Stomach smooth muscle (tissue), 2 donors: ENCODE measurements at regions not wholly inside any gene's neighbourhood (a gene's known extent, or its start where the extent isn't known, plus 50 kb on each side); places are given as distances from the start of the nearest gene placed in this dataset.

Experiments used
- H3K27ac ChIP-seq: one replicate; pipeline ENCODE4 v1.7.0; 2013; ENCODE audit warnings: mild to moderate bottlenecking, low read length, inconsistent platforms
- H3K27me3 ChIP-seq, 2 donors: one replicate each; pipeline ENCODE4 v1.7.0; 2013; ENCODE audit warnings: low read length in 2 of 2; ENCODE audit not compliant: insufficient read depth in 2 of 2, control insufficient read depth in 1 of 2
- H3K36me3 ChIP-seq, 2 donors: one replicate each; pipeline ENCODE4 v1.7.0; 2013; ENCODE audit warnings: low read length in 2 of 2; ENCODE audit not compliant: control insufficient read depth in 2 of 2, insufficient read depth in 2 of 2
- H3K4me1 ChIP-seq: one replicate; pipeline ENCODE4 v1.7.0; 2013; ENCODE audit warnings: low read length; ENCODE audit not compliant: control insufficient read depth, insufficient read depth
- H3K4me3 ChIP-seq, 2 donors: one replicate each; pipeline ENCODE4 v1.7.0; 2013; ENCODE audit warnings: low read length in 2 of 2
- H3K9ac ChIP-seq, 2 donors: one replicate each; pipeline ENCODE4 v1.7.0; 2013; ENCODE audit warnings: low read length in 2 of 2, mild to moderate bottlenecking in 1 of 2
- H3K9me3 ChIP-seq, 2 donors: one replicate each; pipeline ENCODE4 v1.7.0; 2013; ENCODE audit warnings: low read length in 2 of 2; ENCODE audit not compliant: control insufficient read depth in 2 of 2
- donor health status: healthy.
- donor health status: Pancreatic carcinoma.

DNA sequence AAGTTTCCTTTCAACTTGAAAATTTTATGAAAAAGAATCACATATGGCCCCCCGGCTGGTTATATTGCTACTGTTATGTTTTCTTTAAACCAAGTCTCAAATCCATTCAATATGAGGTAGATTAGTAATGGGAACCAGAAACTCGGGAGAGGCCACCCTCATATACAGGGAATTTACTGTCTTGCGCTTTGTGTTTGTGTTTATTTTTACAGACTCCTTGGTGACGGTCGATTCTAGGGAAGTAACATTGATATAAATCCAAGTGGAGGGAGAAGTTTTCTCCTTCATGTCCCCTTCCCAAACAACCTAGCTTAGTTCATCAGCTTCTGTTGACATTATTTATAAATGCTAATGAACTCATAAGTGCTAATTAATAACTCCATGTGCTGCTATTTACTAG lies 163.5 kb upstream of the LMO4 start:
- Histone ChIP-seq H3K4me1 (peaks cover 14% of the 10 kb centered on the region), H3K27ac (no peak overlapping the region), H3K36me3 (no peaks in the 10 kb centered on the region), H3K27me3 (no peaks in the 10 kb centered on the region), H3K4me3 (no peak overlapping the region), H3K9me3 (no peaks in the 10 kb centered on the region), H3K9ac (no peak overlapping the region)

DNA sequence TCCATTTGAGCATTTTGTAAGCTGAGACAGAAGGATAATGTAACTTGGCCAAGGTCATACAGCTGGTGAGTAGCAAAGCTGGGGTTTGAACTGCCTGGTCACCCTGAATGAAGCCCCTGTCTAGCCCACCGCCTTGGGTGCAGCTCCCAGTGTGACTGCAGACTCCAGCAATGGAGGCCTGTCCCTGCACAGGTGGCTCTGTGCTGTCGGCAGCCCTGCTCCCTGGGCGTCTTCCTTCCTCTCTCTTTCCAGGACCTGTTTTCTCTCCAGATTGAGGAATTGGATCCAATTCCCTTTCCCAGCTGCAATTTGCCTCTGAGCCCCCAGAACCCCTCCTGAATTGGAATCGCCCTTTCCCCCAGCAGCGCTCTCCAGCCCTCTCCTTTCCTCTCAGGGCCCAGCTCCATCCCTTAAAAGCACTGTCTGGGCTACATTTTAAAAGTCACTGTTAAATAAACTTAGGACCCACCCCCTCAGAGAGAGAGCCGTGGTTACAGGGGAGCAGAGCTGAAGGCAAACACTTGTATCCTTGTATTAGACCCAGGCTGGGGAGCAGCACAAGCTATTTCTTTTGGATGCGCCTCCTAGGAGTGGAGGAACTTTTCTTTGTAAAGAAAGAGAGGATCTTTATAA lies 161.4 kb upstream of the LMO4 start:
- Histone ChIP-seq H3K9ac (no peak overlapping the region), H3K27me3 (no peaks in the 10 kb centered on the region), H3K36me3 (no peaks in the 10 kb centered on the region), H3K27ac (no peak overlapping the region), H3K9me3 (no peaks in the 10 kb centered on the region), H3K4me1 (peaks cover 14% of the 10 kb centered on the region), H3K4me3 (no peak overlapping the region)

DNA sequence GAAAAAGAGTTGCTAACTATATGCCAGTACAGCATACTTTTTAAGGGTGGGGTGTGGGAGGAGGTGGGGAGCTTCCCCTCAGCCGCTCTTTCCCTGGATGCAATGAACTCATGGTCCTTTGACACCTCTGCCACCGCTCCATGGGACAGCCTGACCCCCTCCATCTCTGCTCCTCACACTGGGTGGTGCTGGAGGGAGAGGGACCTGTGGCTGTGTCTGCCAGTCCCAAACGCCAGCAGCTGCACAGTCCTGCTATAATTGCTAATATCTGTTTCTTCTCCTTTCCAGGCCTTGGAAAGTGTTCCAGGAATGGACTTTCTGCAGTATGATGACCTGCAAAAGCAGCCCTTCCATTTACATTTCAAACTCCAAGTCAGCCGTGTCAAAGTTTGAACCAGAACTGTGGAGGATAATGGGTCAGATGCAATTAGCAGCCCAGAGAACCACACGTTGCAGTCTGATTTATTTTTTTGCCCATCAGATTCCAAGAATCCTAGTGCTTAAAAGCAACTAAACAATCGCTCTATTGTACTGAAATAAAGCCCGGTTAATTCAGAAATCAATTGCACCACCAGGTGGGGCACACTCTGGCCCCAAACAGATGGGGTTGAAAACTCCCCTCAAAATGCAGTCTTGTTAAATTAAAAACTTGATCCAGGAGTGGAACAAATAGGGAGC lies 160.7 kb upstream of the LMO4 start:
- Histone ChIP-seq H3K36me3 (no peaks in the 10 kb centered on the region), H3K9me3 (no peaks in the 10 kb centered on the region), H3K4me3 (no peak overlapping the region), H3K27me3 (no peaks in the 10 kb centered on the region), H3K9ac (no peak overlapping the region), H3K4me1 (peaks cover 14% of the 10 kb centered on the region), H3K27ac (no peak overlapping the region)

DNA sequence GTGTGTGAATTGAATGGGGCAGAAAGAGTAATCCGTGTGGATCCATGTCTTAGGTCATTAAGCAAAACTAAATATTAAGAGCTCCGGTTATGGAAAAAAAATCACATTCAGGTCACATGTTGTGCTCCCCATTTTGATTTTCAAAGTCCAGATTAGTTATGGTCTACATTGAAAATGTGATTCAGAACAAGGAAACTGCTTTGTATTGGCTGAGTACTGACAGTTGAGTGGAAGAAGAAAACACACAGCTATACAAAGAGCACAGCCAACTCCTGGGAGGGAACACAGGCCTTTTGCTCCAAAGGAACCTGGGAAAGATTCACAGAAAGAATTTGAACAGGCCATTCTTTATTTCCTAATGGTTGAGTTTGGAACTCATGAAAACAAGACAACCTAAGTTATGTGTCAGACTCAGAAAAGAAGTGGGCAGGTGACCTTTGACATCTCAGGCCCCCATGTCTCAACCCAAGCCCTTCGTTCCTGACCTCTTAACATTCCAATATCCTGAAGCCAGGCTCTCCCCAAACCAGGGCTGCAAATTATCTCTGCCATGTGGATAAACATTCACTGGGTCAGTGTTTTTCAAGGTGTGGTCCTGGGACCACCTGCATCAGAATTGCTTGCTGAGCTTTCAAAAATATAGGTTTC lies 159.3 kb upstream of the LMO4 start:
- no peak overlapping the region for H3K4me3 ChIP-seq
- no peaks in the 10 kb centered on the region for H3K27me3 ChIP-seq
- H3K36me3 ChIP-seq: no peaks in the 10 kb centered on the region
- H3K9me3 ChIP-seq: no peaks in the 10 kb centered on the region
- H3K27ac ChIP-seq: no peak overlapping the region
- H3K9ac ChIP-seq: no peak overlapping the region
- peaks cover 14% of the 10 kb centered on the region for H3K4me1 ChIP-seq

DNA sequence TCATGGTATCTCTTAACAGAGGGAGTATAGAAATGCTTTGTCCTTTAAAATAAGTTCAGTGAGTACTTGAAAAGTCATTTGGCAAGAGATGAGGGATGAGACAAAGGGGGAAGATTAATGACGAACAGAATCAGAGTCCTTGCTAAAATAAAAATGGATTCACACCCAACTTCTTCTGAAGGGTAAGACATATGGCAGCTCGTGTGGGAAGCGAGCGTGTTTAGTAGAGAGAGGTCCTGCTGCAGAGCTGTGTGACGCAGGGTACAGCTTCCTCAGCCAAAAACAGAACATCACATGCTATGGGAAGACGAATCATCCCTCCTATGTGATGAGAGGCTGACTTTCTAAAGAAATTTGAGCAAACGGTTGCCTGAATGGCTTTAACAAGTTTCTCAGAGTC lies 158.5 kb upstream of the LMO4 start:
- Histone ChIP-seq H3K27me3 (no peaks in the 10 kb centered on the region), H3K27ac (no peak overlapping the region), H3K4me1 (peaks cover 14% of the 10 kb centered on the region), H3K9me3 (no peaks in the 10 kb centered on the region), H3K4me3 (no peak overlapping the region), H3K9ac (no peak overlapping the region), H3K36me3 (no peaks in the 10 kb centered on the region)

DNA sequence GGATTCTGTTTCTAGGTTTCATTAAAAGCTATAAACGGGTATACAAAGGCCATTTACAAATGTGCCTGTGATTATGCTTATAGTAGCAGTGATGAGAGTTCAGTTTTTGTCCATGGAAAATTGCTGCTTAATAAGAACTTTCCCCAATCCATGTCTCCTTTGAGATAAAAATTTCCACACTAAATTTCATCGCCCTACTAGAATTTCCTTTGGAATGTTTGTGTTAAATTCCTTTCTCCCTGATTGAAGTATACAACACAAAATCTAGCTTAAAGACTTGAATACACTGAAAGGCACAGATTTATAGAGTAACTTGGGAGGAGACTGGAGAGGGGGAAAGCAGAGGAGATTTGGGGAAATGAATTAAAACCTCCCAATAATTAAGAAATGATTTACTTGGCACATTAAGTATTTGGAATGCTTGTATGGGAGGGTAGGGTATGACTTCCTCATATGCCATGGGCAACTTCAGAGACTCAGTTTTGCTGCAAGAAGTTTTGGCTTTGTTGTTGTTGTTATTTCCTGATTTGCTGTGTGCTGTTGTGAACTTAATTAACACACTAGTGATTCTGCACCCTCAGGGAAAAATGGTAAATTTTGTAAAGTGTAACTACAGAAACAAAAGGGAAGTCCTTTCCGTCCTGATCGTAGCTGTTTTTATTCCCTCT lies 157.6 kb upstream of the LMO4 start:
- Histone ChIP-seq H3K9ac (no peak overlapping the region), H3K9me3 (no peaks in the 10 kb centered on the region), H3K27ac (no peak overlapping the region), H3K4me1 (peaks cover 8% of the 10 kb centered on the region), H3K4me3 (no peak overlapping the region), H3K36me3 (no peaks in the 10 kb centered on the region), H3K27me3 (no peaks in the 10 kb centered on the region)

DNA sequence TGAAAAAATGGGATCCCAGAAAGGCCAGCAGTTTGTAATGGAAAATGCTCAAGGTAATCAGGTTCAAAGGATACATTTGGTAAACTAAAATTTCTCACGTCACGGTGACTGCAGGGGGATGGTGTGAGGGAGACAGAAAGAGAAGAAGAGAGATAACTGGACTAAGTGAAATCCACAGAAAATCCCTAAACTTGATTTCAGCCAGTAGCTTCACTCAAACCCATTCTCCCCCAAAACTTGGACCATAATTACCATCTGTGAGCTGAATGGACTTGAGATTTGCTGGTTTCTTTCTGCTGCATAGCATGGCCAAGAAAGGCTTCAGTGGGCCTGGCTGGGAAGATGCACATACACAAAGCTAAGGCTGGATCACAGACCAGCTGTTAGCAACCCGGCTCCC lies 155.4 kb upstream of the LMO4 start:
- Histone ChIP-seq H3K27ac (no peak overlapping the region), H3K4me3 (no peak overlapping the region), H3K36me3 (no peaks in the 10 kb centered on the region), H3K9me3 (no peaks in the 10 kb centered on the region), H3K4me1 (peaks cover 3% of the 10 kb centered on the region), H3K27me3 (peaks cover 0 to 2% of the 10 kb centered on the region in 2 donors), H3K9ac (no peak overlapping the region)

DNA sequence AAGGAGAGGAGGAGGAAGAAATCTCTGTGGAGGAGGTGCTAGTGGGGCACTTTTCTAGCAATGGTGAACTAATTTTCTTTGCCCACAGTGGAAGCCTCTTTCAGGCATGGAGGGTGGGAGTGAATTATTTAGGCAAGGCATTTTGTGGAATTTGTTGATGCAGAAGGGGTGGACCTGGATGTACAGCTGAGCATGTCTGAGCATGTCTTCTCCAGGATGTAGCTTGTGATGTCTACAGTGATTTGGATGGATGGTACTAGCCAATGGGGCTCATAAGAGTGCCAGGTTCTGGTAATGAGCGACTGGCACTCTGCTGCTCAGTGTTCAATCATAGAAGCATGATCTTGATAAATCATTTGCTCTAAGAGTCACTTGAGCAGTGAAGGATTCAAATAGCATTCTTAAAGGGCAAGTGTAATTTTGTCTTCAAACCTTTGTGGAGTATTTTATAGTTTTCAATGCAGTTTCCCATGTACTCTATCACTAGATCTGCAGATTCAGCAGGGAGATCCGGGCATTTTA lies 153.9 kb upstream of the LMO4 start:
- Histone ChIP-seq H3K36me3 (no peaks in the 10 kb centered on the region), H3K4me3 (no peak overlapping the region), H3K9ac (no peak overlapping the region), H3K4me1 (no peaks in the 10 kb centered on the region), H3K27ac (no peak overlapping the region), H3K27me3 (peaks cover 0 to 2% of the 10 kb centered on the region in 2 donors), H3K9me3 (no peaks in the 10 kb centered on the region)

DNA sequence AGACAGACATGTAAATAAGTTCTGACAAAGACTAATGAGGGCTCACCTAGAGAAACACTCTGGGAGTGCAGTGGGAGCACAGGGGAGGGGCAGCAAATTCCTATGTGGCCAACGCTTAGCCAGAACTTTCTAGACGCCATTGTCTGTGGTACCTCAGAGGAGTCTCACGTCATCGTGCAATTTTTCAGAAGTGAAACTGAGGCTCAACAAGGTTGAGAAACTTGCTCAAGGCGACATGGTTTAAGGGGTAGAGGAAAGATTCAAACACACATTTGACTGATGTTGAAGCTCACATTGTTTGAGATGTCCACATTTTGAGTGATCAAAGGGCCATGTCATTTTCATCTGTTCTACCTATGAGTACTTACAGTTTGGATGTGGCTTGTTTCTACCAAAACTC lies 152.6 kb upstream of the LMO4 start:
- H3K27me3 ChIP-seq: peaks cover 0 to 2% of the 10 kb centered on the region in 2 donors
- H3K4me1 ChIP-seq: no peaks in the 10 kb centered on the region
- no peaks in the 10 kb centered on the region for H3K9me3 ChIP-seq
- H3K4me3 ChIP-seq: no peak overlapping the region
- H3K27ac ChIP-seq: no peak overlapping the region
- H3K36me3 ChIP-seq: no peaks in the 10 kb centered on the region
- H3K9ac ChIP-seq: no peak overlapping the region

DNA sequence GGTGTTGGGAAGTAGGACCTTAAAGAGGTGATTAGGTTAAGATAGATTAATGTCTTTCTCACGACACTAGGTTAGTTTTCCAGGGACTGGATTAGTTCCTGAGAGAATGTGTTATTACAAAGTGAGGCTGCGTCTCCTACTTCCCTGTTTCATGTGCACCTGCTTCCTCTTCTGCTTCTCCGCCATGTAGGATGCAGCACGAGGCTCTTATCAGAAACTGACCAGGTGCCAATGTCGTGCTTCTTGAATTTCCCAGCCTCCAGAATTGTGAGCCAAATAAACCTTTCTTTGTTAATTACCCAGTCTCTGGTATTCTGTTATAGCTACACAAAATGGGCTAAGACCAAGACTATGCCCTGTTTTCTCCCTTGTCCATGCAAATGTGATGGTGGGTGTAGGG lies 152.2 kb upstream of the LMO4 start:
- no peak overlapping the region for H3K9ac ChIP-seq
- no peak overlapping the region for H3K27ac ChIP-seq
- no peaks in the 10 kb centered on the region for H3K9me3 ChIP-seq
- H3K36me3 ChIP-seq: no peaks in the 10 kb centered on the region
- no peaks in the 10 kb centered on the region for H3K4me1 ChIP-seq
- H3K4me3 ChIP-seq: no peak overlapping the region
- H3K27me3 ChIP-seq: peaks cover 0 to 2% of the 10 kb centered on the region in 2 donors
